Suprapubic skin (tissue), 3 donors: ENCODE measurements at regions not wholly inside any gene's neighbourhood (a gene's known extent, or its start where the extent isn't known, plus 50 kb on each side); places are given as distances from the start of the nearest gene placed in this dataset.

Source experiments
- CTCF ChIP-seq, 2 donors: fragments of 200-600 bp in 1 of 2; fragments of 450-650 bp in 1 of 2; sonication (generic) in 1 of 2; IDR thresholded peaks; one replicate each; pipeline ENCODE4 v1.5.1; 2016 to 2019; ENCODE audit warnings: antibody characterized with exemption in 2 of 2, mild to moderate bottlenecking in 1 of 2, moderate library complexity in 1 of 2
- POLR2AphosphoS5 ChIP-seq, 3 donors: sonication (generic); formaldehyde crosslinking; IDR thresholded peaks; one replicate each; pipeline ENCODE4 v1.6.1; 2017; ENCODE audit warnings: antibody characterized with exemption in 3 of 3

GRCh38 chr1:168396508-168396907, 115.8 kb downstream of the TBX19 start:
- TF ChIP-seq CTCF (IDR thresholded peaks at IDR 0.05) (no peak), POLR2AphosphoS5 (IDR thresholded peaks at IDR 0.05) (no peak)
